HG02759 (cell line): ENCODE measurements at regions not wholly inside any gene's neighbourhood (a gene's known extent, or its start where the extent isn't known, plus 50 kb on each side); places are given as distances from the start of the nearest gene placed in this dataset.

Experiments
- ATAC-seq: cut with Tn5 transposase; IDR thresholded peaks from one replicate; pipeline ENCODE4 v1.9.1; 2021; ENCODE audit warnings: mild to moderate bottlenecking, moderate library complexity; ENCODE audit not compliant: unreplicated experiment

- no peak for ATAC-seq
These were observed 93.6 kb upstream of the PITX1 start for GRCh38 chr5:135127439-135128240.

DNA sequence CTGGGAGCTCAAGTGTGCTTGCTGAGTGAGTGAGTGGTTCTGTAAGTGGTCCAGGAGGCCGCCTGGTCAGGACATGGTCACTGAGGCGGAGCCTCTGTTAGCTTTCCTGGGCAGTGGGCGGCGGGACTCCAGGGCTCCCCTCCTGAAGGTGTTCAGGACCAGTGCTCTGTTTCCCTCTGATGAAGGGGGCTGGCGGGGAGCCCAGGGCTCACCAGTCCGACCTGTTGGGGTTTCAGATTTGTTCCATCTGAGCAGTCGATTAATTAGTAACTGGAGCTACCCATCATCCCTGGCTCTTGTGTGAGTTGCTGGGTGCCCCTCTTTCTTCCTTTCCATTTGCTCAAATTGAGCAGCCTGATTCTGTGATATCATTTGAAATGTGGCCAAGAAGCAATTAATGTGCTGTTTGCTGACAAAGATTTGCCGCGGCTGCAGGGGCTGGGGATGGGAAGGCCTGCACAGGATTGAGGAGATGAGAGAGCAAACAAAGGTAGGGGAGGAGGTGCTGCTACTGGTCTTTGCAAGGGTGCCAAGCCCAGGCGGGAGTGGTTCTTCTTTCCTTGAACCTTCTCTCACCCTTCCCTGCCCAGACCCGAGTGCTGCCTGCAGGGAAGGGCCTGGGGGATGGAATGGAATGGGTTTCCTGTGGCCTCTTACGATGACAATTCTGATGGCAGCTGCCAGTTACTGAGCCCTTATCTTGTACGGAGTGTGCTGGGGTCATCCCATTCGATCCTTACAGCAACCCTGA is 92.8 kb upstream of the PITX1 start:
- no peak for ATAC-seq

- no peak for ATAC-seq
These were observed 90.7 kb upstream of the PITX1 start for GRCh38 chr5:135124724-135125123.

DNA sequence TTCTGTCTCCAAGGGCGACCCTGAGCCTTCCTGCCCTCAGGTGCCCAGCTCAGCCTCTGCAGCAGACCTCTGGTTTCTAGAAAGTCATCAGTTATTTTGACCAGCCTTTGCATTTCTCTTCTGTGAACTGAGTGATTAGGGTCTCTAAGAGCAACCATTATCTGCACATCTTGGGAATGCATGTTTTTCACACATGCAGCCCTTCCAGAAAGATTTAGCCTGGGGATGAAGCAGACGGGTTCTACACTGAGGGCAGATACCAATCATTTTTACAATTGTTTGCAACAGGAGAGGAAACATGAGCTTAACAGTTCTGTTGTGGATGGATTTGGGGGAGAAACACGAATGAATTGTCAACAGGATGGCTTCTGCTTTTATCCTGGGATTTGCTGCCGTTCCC is 90.1 kb upstream of the PITX1 start:
- no peak for ATAC-seq

GRCh38 chr5:135122797-135123196 is 88.8 kb upstream of the PITX1 start:
- ATAC-seq, result no peak

- ATAC-seq, result no peak
These were observed 86.9 kb upstream of the PITX1 start for GRCh38 chr5:135120951-135121350.

GRCh38 chr5:135119481-135119880 is 85.5 kb upstream of the PITX1 start:
- no peak for ATAC-seq

GRCh38 chr5:135117590-135117989 is 83.6 kb upstream of the PITX1 start:
- no peak for ATAC-seq

GRCh38 chr5:135116160-135116561 is 82.1 kb upstream of the PITX1 start:
- ATAC-seq, result no peak

- no peak for ATAC-seq
These were observed 81.6 kb upstream of the PITX1 start for GRCh38 chr5:135115591-135115990.

GRCh38 chr5:135114759-135115158 is 80.7 kb upstream of the PITX1 start:
- ATAC-seq, result no peak

- no peak for ATAC-seq
These were observed 78.1 kb upstream of the PITX1 start for GRCh38 chr5:135112008-135112725.

- no peak for ATAC-seq
These were observed 77.0 kb upstream of the PITX1 start for GRCh38 chr5:135110785-135111596.

GRCh38 chr5:135108992-135109391 is 75.0 kb upstream of the PITX1 start:
- ATAC-seq, result no peak

DNA sequence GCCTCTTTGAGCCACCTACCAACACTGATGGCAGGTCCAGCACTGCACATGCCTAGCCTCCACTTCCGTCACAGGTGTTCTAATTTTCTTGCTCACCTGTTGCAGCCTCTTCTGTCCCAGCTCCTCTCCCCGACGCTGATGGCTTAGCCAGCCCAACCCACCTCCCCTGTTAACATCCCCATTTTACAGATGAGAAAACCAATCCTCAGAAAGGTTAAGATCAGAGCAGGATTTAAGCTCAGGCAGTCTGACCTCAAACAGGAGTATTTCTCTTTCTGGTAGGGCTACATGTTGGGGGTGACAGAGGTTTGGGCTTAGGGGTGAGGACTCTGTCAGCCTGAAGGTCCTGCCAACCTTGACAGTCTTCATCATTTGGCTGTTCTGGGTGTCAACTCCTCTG is 74.5 kb upstream of the PITX1 start:
- no peak for ATAC-seq

DNA sequence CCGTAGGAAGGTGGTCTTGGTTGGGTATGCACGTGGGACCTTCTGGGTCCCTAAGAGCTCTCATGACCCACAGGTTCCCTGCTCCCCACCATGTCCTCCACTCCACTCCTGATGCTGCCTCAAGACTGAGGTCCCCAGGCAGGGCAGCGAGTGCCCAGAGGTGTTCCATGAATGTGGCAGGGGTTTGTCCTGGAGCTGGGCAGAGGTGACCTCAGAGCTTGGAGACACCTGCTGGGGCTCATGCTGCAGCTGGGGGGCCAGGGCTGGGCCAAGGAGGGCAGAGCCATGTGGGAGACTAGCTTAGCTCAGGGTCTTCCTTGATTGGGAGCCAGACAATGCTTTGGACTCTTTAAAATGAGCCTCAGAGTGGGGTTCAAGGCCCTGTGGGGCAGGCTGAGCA is 74.0 kb upstream of the PITX1 start:
- ATAC-seq, result no peak

DNA sequence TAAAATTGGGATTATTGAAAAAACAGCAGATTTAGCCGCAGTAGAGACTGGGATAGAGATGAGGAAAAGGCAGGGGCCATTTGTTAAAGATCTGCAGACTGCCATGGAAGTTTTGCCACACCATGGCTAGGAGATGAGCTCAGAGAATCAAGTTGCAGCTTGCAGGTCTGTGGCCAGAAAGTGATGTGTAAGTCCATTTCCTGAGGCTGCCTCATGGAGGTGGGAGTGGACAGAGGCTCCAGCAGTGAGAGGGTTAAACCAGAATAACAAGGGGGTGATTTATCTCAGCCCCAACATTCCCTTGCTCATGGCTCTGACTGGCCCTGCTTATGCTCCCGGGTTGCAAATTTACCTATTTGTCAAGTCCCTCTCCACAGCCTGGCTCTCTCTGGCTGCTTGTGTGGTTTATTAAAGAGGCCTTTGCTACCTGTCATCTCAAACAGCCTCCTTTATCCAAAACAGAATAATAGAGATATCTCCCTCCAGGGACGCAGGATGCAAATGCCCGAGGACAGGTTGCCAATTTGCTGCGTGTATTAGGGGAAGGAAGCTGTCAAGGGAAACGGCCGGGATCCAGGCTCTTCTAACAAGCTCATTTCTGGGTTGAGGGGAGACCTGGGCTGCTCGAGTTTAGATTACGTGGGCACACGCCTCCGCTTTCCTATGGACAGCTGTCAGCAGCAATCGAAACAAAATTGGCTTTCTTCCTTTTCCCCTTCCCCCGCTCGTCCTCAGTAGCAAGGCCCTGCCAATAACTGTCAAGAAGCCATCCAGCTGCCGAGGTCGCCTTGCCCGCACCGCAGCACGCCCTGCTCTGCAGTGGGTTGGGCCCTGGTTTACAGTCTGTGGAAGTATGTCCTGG is 72.8 kb upstream of the PITX1 start:
- no peak for ATAC-seq

GRCh38 chr5:135106136-135106535 is 72.1 kb upstream of the PITX1 start:
- no peak for ATAC-seq

DNA sequence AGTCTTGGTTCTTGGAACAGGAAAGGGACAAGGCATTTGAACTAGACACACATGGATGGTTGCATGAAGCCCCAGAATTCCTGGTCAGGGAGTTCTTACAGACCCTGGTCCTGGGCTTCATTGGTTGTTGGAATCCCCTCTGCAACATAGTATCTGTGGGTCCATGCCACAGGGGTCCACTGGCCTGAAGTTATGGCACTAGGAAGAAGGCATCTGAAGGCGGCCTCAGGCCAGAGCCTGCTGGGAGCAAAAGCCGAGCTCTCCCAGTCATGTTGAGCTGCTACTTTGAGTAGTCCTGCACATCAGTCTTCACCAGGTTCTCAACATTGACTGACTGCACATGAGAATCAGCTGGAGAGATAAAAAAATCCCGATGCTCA is 71.1 kb upstream of the PITX1 start:
- ATAC-seq, result no peak

DNA sequence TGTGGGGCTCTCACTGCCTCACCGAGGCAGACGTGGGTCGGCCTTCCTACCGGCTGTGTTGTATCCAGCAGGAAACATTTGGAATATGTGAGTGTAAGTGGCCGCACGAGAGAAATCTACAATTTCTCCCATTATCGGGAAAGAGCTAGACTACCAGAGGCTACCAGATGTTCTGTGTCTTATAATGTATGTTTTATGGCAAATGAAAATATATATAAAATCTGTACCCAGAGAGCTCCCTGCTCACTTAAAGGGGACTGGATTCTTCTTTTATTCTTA is 69.5 kb upstream of the PITX1 start:
- ATAC-seq, result no peak
